GM20000 (cell line): ENCODE measurements at regions not wholly inside any gene's neighbourhood (a gene's known extent, or its start where the extent isn't known, plus 50 kb on each side); places are given as distances from the start of the nearest gene placed in this dataset.

Source experiments
- DNase-seq: peaks from one replicate; pipeline ENCODE4 v3.0.0; 2012; ENCODE audit warnings: low spot score
- TF ChIP-seq, protein P1 (sequence below): IDR thresholded peaks from 2 replicates; pipeline ENCODE4 v1.5.1; 2012; ENCODE audit warnings: mild to moderate bottlenecking, control low read depth; ENCODE audit errors: extremely low read depth, missing control alignments

DNA sequence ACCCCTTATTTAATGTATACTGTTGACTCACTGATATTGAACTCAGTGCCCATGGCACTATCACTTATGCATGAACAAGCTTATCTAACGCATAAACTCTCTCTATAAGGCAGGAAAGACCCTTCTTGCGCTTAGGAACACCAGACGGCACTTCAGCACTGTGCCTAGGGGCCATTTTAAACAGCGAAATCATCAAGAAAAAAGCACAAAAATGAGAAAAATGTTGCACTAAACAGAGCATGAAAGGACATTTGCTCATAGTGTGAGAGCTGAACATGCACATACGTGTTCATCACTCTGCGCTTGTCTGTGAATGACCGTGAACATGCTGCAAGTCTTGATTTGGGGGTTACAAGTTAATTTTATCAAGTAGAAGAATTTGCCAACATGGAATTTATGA lies 109.6 kb downstream of the WDR11 start:
- no peak for DNase-seq
- TF ChIP-seq, protein P1, sequence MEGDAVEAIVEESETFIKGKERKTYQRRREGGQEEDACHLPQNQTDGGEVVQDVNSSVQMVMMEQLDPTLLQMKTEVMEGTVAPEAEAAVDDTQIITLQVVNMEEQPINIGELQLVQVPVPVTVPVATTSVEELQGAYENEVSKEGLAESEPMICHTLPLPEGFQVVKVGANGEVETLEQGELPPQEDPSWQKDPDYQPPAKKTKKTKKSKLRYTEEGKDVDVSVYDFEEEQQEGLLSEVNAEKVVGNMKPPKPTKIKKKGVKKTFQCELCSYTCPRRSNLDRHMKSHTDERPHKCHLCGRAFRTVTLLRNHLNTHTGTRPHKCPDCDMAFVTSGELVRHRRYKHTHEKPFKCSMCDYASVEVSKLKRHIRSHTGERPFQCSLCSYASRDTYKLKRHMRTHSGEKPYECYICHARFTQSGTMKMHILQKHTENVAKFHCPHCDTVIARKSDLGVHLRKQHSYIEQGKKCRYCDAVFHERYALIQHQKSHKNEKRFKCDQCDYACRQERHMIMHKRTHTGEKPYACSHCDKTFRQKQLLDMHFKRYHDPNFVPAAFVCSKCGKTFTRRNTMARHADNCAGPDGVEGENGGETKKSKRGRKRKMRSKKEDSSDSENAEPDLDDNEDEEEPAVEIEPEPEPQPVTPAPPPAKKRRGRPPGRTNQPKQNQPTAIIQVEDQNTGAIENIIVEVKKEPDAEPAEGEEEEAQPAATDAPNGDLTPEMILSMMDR = no peak

DNA sequence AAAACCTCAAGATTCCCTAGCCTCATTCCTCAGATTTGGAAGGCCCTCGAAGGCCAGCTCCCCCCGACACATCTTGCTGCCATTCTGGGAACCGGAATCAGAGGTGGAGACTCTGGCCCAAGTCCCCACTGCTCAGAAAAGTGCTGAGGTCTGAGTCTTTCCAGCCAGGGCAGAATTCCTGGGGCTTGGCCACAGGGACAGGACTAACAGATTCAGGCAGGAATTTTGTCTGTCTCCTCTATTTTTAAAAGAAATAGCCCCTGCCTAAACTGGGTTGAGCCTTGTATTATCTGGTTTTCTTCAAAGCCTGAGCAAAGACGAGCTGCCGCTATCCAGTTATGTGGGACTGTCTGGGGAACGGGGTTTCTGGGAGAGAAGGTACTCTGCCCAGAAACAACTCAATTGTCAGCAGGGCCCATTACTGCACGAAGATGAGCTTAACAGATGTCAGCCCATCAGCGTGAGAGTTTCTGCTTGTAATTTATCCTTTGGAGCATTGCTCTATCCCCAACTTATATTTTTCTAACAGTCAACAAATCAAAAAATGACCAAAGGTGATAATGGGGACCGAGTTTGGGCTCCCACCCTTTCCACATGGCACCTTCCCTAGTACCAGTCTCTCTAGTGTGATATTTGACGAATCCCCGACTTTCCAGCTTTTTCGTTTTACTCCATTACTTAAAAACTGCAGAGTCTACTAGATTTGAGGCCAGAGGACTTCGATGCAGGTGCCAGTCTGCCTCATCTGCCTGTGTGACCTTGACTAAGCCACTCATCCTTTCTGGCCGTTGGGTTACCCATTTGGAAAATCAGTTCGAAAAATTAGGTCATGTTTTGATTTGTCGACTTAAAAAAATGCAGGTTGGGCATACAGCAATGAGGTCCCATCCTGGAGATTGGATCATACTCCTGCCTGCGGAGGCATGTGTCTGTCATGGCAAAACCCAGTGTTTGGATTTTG lies 110.9 kb downstream of the WDR11 start:
- no peak for DNase-seq
- TF ChIP-seq, protein P1 = no peak

DNA sequence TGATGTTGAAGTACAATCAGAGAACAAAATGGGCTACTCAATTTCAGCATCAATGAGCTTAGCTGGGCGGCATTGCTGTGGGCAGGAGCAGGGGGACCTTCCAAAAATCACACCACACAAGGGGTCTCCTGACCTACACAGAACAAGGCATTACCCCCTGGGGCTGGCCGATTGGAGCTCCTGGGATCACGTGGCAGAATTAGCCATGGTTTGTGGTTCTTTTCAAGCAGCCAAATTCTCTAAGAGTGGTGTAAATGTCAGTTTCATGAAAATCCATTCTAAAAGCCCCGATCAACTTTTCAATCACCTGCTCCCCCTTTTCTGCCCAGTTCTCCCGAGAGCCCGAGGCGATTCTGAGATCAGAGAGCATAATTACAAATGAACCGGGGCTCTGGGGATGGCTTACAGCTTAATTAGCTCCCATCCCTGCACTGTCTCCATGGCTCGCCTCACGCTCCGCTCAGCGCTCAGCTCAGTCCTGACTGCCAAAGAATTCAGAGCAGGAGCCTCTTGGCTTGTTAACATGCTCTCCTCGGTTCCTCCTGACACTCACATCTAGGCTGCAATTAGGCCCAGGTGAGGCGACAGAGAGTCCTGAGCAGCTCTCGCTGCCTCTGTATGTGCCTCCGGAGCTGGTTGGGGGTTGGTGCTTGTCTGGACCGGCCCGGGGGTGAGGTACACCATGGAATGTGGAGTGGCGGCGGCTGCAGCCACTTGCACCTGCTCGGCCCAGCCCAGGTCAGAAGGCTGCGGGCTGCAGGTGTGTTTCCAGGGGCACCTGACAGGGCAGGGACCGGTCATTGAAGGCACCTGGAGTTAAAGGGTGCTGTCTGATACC lies 111.8 kb downstream of the WDR11 start:
- no peak for DNase-seq
- TF ChIP-seq, protein P1 = no peak

DNA sequence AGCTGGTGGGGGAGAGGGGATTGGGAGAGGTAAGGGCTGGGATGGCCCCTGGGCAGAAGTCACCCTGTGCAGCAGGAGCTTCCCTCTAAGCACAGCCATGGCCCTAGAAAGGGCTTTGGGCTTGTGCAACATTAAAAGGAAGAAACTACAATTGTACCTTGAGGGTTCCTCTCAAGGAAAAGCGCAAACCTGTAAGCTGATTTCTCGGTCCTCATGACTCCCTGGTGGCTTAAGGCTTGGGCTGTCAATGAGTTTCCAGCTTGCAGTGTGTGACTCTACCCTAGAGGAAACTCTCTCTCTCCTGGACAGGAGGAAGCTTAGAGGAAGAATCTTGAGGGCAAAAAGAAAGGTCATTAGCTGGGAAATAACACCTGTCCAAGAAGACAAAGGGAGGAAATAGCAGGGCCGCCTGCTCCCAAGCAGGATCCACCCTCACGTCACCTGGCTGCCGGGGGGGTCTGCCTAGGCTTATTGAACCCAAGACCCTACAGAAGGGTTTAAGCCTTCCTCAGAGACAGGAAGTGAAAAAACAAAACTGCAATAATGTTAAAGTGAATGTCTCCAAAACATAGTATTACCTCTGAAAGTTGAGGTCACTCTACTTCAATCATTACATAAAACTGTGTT lies 112.5 kb downstream of the WDR11 start:
- TF ChIP-seq, protein P1 = no peak
- no peak for DNase-seq

DNA sequence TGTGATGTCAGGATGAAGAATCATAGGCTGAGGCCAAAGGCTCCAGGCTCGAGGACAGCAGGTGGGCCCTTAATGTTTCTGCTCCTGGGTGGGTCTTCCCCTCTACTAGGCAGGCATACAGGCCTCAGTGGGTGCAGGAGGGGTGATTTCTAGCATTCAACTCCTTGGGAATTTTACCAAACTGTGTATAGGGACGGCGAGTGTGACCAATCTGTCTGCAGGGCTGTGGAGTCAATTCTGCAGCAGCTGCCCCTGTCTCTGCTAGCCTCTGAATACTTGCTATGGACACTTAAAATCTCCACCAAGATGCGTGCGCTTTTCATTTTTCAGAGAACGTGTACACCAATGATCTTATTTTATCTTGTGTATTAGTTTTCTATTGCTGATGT lies 115.5 kb downstream of the WDR11 start:
- TF ChIP-seq, protein P1 = no peak
- DNase-seq = no peak

DNA sequence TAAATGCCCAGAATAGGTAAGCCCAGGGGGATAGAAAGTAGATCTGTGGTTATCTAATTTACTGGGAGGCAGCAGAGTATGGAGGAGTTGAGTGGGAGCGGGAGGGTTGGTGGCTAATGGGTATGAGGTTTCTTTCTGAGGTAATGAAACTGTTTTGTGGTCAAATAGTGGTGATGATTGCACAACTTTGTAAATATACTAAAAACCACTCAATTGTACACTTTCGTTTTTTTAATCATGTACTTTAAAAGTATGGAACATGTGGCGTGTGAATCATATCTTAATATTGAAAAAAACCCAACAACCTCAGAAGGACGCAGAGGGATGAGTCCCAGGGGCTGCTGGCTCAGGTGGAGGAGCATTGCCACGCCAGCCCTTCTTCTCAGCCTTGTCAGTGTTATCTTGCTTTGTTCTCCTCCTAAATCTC lies 118.1 kb downstream of the WDR11 start:
- TF ChIP-seq, protein P1 = no peak
- DNase-seq = no peak
